NCI-H128 (cell line): ENCODE measurements at regions not wholly inside any gene's neighbourhood (a gene's known extent, or its start where the extent isn't known, plus 50 kb on each side); places are given as distances from the start of the nearest gene placed in this dataset.

Experiments used
- DNase-seq: peaks from one replicate; lab custom pipeline; 2025; ENCODE audit not compliant: unreplicated experiment; lab: John Stamatoyannopoulos, UW

- no peak for DNase-seq
Measured at GRCh38 chr15:70409388-70409787, 311.7 kb upstream of the TLE3 start.

DNA sequence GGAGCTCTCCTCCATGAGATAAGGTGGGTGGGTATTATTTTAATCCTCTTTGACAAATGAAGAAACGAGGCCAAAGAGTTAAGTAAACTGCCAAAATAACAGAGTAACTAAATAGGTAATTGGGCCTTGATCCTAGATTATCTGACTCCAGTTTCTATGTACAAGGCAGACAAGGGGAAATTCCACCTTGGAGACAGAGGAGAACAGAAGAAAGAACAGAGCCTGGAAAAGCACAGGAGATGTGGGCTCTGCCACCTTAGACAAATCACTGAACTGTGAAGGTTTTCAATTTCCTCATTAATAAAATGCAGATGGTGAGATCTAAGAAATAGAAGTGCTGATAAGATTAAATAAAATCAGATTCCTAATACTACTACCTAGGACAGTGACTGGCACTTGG is 310.2 kb upstream of the TLE3 start:
- DNase-seq: no peak

DNA sequence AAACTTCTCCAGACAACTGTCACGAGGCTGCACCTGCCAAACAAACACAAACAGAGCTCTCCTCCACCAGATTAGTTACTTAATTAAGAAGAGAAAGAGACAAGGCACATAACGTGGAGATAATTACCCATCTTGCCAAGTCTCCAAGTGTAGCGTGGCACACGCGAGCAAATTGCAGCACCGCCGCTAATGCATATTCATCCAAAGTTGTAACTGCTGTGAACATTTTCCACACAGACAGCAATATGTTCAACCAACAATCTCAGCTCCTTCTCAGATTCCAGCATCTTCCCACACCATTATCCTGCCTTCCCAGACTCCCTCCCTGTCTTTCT is 309.6 kb upstream of the TLE3 start:
- no peak for DNase-seq

- no peak for DNase-seq
Measured at GRCh38 chr15:70406617-70407335, 309.1 kb upstream of the TLE3 start.

- DNase-seq: no peak
Measured at GRCh38 chr15:70401709-70402108, 304.0 kb upstream of the TLE3 start.

DNA sequence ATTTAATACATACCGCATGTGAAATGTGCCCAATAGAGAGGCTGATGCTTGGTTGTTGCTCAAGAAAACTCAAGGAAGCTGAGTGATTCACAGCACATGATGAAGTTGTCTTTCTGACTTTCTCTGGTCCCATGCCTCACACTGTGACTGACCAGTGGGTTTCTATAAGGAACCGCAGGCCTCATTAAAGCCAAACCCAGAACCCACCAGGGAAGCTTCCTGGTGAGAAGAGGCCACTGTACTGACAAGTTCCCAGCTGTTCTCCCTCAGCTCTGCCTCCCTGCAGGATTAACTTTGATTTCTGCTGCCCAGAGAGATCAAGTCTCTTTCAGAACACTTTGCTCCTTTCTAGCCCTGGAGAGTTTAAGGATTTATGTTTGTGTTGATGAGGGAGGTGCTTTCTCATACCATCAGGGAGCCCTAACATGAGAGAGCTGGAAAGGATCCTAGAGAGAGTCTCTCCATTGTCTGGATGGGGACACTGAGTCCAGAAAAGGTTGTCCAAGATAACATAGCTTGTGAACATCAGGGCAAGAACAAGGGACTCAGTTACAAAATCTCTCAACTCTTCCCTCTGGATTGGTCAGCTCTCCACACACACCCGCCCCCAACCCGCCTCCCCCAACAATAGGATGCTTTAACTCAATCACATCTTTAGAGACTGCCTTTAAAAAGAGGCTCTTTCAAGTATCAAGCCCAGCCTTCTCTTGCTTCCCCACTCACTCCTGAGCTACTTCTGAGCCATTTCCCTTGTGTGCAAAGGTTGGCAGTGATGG is 303.2 kb upstream of the TLE3 start:
- DNase-seq: no peak

- DNase-seq: no peak
Measured at GRCh38 chr15:70399204-70399603, 301.5 kb upstream of the TLE3 start.

DNA sequence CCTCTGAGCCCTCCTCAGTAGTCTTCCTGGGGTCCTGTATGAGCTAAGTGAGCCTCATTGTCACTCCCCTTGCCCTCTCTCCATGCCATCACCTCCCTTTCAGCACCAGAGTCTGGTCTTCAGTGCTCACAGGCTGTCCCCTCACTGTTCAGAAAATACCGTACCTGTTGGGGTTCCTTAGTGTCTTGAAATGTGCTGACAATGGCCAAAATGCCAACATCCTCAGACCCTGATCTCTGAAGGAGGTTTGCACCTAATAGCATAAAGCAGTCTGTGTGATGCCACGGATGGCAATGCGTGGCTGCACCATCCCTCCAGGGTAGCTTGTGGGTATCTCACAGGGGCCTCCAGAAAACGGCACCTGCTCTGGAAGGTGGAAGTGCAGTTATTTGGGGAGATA is 301.0 kb upstream of the TLE3 start:
- no peak for DNase-seq

DNA sequence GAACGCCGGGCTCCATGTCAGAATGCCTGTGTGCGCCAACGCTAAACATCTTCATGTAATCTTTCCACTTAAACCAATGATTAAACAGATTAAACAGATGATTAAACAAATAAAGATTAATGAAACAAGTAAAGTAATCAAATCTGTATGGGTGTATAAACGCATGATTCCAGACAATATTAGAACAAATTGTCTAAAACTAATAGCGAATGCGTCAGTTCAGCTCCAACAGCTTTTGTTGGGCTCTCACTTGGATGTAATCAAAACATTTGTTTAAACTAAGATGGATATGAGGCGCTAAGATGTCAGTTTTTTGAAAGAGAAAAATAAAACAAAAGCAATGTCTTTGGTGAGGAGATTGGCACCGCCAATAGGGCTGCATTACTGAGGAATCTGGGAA is 299.1 kb upstream of the TLE3 start:
- no peak for DNase-seq

GRCh38 chr15:70395164-70395563 is 297.4 kb upstream of the TLE3 start:
- no peak for DNase-seq

DNA sequence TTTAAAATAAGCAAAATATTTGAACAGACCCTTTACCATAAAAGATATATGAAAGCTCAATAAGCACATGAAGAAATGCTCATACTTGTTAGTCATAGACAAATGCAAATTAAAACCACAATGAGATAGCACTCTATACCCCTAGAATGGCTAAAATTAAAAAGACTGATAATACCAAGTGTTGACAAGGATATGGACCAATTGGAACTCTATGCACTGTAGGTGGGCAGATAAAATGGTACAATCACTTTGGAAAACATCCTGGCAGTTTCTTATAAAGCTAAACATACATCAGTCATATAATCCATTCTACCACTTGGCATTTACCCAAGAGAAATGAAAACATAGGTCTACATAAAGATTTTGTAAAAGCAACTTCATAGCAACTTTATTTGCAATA is 293.0 kb upstream of the TLE3 start:
- DNase-seq: no peak

DNA sequence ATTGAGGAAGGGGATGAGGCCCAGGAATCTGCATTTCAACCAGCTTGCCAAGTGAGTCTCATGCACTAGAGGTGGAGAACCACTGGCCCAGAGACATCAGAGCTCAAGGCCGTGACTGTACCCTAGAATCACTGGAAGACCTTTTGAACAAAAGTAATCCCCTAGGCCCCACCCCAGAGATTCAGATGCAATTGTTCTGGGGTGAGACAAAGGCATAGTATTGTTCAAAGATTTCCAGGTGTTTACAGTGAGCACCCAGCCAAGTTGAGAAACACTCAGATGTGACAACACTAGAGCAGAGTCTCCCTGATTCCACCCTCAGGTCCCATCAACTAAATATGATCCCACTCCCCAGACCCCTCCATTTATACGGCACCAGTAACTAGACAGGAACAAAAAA is 290.3 kb upstream of the TLE3 start:
- DNase-seq: no peak

- no peak for DNase-seq
Measured at GRCh38 chr15:70387081-70387480, 289.4 kb upstream of the TLE3 start.

- DNase-seq: no peak
Measured at GRCh38 chr15:70385711-70386110, 288.0 kb upstream of the TLE3 start.

DNA sequence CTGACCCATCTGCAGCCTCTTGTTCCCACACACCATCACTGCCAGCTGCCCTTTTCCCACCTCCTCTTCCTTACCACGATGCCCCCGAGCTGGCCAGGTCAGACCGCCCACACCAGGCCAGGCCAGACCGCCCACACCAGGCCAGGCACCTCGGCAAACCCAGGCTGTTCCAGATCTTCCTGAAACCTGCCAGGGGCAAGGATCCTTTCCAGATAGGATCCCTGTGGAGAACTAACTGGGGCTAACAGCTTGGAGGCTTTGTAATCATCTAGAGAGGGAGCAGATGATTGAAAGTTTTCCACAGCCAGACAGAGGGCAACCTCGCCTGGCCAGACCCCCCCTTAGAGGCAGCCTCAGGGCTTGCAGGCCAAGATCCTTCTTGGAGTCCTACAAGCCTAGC is 287.3 kb upstream of the TLE3 start:
- DNase-seq: no peak

- DNase-seq: no peak
Measured at GRCh38 chr15:70383856-70384255, 286.1 kb upstream of the TLE3 start.

DNA sequence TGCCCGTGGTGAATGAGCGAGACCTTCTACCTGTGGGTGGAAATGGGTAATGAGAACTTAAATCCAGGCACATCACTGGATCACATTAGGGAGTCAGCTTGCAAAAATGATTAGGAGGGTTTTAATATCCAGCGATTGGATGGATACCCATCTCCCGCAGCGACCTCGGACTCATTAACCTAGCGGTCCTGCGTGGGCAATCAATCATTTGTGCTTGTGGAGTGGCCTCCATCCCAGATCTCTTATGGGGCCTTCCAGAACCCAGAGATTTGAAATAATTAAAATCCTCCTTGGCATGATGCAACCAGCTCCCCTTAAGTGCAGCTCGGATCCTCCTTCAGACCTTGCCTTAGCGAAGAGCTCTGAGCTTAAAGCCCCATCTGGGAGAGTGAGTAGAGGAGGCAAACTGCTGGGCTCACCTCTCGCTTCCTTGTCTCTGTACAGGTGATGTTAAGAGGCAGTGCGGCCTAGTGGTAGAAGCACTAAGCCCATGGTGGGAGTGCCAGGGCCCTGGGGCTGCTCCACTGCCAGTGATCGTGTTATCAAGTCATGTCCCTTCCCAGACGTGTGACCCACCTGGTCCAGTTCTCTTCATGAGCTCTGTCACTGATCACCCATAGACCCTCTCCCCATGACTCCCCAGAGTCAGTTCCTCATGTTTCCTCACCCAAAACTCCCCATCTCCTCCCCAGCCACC is 285.2 kb upstream of the TLE3 start:
- no peak for DNase-seq

GRCh38 chr15:70382009-70382749 is 284.5 kb upstream of the TLE3 start:
- DNase-seq: no peak

DNA sequence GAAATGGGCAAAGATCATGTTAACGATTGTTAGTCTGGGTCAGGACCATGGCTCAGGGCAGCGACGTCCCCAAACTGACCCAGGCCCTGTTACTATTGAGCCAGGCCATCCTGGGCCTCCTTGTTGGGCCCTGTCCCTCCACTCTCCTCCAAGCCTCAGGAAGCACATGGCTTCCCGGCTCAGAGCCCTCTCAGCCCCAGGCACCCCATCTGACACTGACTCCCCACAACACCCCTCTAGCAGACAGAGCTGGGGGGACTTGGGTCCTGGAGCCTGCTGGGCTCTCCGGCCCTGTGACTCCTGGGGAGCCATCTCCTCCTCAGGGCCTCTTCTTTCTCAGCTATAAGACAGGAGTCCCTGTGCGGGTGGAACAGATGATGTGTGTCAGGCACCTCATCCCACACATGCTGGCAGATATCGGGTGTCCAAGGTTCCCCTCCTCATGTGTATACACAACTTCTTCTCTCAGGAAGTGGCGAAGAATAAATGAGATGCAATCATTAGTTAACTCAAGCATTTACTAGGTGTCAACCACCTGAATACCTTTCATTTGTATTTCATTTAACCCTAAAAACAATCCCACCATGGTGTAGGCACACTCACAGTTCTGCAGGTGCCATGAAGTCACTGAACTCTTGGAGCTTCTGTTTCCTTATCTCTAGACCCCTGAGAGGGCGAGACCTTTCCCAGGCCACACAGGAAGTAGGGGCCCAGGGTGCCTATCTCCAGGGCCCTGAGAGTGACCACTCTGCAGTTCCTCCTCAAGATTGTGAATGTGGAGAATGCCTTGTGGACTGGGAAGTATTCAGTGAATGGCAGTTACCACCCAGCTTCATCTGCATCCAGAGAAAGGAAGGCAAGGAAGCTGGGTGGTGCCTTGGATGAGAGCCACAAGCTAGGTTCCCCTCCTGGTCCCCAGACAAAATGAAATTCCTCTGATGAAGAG is 282.5 kb upstream of the TLE3 start:
- DNase-seq: no peak

- DNase-seq: no peak
Measured at GRCh38 chr15:70379134-70379533, 281.4 kb upstream of the TLE3 start.
